ENCODE measurements at regions not wholly inside any gene's neighbourhood (a gene's known extent, or its start where the extent isn't known, plus 50 kb on each side); places are given as distances from the start of the nearest gene placed in this dataset.
A peak's percentile ranks its signal among the peaks of the same experiment; 100 is the strongest.

DNA sequence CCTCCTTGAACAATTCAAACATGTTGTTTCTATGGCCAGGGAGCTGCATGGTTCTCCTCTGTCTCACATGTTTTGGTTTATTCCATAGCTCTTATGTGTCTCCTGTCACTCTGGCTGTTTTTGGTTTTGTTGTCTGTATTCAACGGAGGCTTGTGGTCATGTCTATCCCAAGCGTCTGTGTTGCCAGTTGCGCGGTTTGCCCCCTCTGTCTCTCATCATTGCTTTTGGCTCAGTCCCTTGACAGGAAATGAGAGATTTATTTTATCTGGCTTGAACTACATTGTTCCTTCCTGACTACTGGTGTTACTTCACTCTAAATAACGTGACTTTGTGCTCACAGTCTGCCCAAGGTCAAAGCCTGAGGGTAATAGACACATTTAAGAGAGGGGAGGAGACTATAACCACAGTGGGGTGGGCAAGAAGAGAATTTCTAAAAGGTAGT, 96.4 kb upstream of the SOX5 start:
- peaks cover 0 to 9% (median 0%) of the 10 kb centered on the region in 4 donors for H3K9me3 ChIP-seq
- WGBS, 2 donors, result 2 to 8% methylated on average over 5 of the region's 5 CpGs
- peak overlapping the region in 2 of 4 donors; percentile 17 to 18 for H3K27ac ChIP-seq
- H3K4me1 ChIP-seq, result peaks cover 0 to 20% (median 0%) of the 10 kb centered on the region in 4 donors
- TF ChIP-seq POLR2A (IDR thresholded peaks at IDR 0.05), result no peak
- peak in 1 of 2 donors; percentile 42 for TF ChIP-seq EP300 (IDR thresholded peaks at IDR 0.05)
- H3K4me3 ChIP-seq, result no peak overlapping the region
- H3K36me3 ChIP-seq, result no peaks in the 10 kb centered on the region
- H3K27me3 ChIP-seq, result no peaks in the 10 kb centered on the region
- DNase-seq (ENCODE audit: low spot score in 2 of 2), result no peak

DNA sequence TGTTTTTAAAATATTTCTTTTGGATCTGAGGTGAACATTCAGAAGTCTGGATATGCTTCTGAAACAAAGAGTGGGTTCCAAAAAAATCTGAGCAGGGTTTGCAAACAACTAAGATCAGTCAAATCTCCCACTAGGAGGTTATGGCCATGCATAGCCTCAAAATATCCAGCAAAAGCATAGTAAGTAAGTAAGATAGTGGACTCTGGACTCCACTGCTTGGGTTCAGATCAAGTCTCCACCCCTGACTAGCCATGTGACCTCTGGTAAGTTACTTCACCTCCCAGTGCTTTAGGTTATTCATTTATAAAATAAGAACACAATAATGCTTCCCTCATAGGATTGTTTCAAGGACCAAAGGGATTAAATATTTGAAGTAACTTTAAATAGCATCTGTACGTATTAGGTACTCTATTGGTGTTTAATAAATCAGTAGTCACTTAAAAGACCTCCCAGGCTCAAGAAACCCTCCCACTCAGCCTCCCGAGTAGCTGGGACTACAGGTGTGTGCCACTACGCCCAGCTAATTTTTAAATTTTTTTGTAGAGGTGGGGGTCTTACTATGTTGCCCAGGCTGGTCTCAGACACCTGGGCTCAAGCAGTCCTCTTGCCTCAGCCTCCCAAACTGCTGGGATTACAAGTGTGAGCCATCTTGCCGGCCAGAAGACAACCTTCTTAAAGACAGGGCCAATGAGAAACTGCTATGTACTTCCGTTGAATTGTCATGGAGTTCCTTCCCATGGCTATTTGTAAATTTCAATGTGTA, 95.7 kb upstream of the SOX5 start:
- Histone ChIP-seq H3K27ac (no peak overlapping the region), H3K27me3 (no peaks in the 10 kb centered on the region), H3K4me1 (peaks cover 0 to 20% (median 0%) of the 10 kb centered on the region in 4 donors), H3K36me3 (no peaks in the 10 kb centered on the region), H3K9me3 (peaks cover 0 to 9% (median 0%) of the 10 kb centered on the region in 4 donors), H3K4me3 (no peak overlapping the region)
- TF ChIP-seq EP300 (IDR thresholded peaks at IDR 0.05) (no peak), POLR2A (IDR thresholded peaks at IDR 0.05) (no peak)
- TF ChIP-seq, protein P1, sequence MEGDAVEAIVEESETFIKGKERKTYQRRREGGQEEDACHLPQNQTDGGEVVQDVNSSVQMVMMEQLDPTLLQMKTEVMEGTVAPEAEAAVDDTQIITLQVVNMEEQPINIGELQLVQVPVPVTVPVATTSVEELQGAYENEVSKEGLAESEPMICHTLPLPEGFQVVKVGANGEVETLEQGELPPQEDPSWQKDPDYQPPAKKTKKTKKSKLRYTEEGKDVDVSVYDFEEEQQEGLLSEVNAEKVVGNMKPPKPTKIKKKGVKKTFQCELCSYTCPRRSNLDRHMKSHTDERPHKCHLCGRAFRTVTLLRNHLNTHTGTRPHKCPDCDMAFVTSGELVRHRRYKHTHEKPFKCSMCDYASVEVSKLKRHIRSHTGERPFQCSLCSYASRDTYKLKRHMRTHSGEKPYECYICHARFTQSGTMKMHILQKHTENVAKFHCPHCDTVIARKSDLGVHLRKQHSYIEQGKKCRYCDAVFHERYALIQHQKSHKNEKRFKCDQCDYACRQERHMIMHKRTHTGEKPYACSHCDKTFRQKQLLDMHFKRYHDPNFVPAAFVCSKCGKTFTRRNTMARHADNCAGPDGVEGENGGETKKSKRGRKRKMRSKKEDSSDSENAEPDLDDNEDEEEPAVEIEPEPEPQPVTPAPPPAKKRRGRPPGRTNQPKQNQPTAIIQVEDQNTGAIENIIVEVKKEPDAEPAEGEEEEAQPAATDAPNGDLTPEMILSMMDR (IDR thresholded peaks at IDR 0.05), result no peak
- 93 to 97% methylated on average over 5 of the region's 5 CpGs for WGBS, 2 donors
- DNase-seq (ENCODE audit: low spot score in 2 of 2), result no peak

DNA sequence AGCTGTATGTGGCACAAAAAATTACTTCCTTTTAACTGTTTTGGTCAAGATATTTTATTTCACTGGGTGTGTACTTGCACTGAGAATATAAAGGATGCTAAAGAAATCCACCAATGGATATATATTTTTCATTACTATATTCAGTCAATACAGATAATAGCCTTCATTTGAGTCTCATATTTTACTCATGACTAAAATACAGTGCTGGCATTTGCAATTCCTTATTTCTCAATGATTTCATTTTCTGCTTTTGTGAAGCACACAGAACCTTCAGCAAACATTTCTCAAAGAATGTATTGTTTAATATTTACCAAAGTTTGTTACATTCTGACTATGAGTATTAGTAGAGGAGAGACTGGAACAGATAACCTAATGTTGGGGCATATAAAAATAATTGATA, 93.2 kb upstream of the SOX5 start:
- H3K4me1 ChIP-seq, result peaks cover 0 to 30% (median 0%) of the 10 kb centered on the region in 4 donors
- TF ChIP-seq EP300 (IDR thresholded peaks at IDR 0.05) (no peak), POLR2A (IDR thresholded peaks at IDR 0.05) (no peak)
- TF ChIP-seq, protein P1 (IDR thresholded peaks at IDR 0.05), result no peak
- H3K4me3 ChIP-seq, result no peak overlapping the region
- H3K27ac ChIP-seq, result peak overlapping the region in 1 of 4 donors; percentile 37
- H3K36me3 ChIP-seq, result no peaks in the 10 kb centered on the region
- no peaks in the 10 kb centered on the region for H3K9me3 ChIP-seq
- H3K27me3 ChIP-seq, result no peaks in the 10 kb centered on the region
- DNase-seq (ENCODE audit: low spot score in 2 of 2), result no peak

DNA sequence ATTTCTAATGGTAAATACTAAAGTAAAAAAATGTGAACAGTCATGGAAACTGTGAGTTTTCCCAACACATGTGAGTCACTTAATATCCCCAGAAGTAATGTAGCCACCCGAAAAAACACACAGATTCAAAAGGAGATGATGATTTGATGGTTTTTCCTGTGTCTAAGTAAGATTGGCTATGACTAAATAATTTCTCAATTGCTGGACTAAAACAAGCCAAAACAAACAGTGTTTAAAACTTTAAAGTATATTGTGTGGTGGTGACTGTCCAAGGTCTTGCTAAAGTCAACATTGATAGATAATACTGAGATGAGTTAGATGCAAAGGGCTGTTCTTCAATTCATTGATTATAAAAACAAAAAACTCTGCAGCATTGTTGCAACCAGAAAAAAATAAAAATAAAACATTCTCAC, 89.6 kb upstream of the SOX5 start:
- Histone ChIP-seq H3K27ac (no peak overlapping the region), H3K4me1 (peaks cover 0 to 13% (median 2%) of the 10 kb centered on the region in 4 donors), H3K27me3 (no peaks in the 10 kb centered on the region), H3K9me3 (no peaks in the 10 kb centered on the region), H3K36me3 (no peaks in the 10 kb centered on the region), H3K4me3 (no peak overlapping the region)
- DNase-seq (ENCODE audit: low spot score in 2 of 2), result no peak
- TF ChIP-seq, protein P1 (IDR thresholded peaks at IDR 0.05), result no peak
- TF ChIP-seq POLR2A (IDR thresholded peaks at IDR 0.05) (no peak), EP300 (IDR thresholded peaks at IDR 0.05) (peak in 1 of 2 donors; percentile 45)
- WGBS, 2 donors, result 45 to 50% methylated on average over 1 of the region's 1 CpG

DNA sequence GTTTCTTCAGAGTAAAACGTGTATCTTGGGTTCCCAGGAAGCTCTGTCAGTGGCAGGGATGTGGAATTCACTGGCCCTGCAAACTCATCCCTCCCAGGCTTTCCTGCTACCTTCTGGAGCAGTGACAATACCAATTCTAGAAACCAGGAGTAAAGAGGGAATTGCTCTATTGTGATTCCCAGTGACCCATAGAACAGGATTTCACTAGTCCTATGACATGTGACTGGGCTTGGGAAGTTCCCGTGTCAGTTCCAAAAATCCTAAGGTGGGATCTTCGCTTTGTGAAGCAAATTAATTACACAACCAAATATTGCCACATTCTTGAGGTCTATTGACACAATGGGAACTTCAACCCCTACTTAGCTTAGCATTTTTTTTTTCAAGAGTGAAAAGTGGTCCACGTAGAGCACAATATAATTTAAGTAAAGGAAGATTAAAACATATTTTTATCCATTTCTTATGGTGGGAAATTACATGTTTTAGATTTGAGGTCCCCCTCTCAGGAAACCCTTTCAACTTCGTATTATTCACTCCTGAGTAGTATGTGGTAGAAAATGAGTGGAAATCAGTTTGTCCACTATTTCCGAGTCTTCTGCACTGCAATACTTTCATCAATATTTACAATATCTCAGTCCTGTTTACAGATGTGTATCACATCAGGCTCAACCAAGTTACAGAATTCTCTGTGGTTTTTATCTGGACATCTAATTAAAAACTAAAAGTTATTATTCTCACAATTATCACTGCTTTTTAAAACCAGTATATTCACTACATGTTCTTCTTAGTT, 88.9 kb upstream of the SOX5 start:
- peaks cover 0 to 20% (median 3%) of the 10 kb centered on the region in 4 donors for H3K4me1 ChIP-seq
- no peaks in the 10 kb centered on the region for H3K9me3 ChIP-seq
- H3K36me3 ChIP-seq, result no peaks in the 10 kb centered on the region
- H3K4me3 ChIP-seq, result no peak overlapping the region
- DNase-seq (ENCODE audit: low spot score in 2 of 2), result no peak
- TF ChIP-seq POLR2A (IDR thresholded peaks at IDR 0.05) (no peak), EP300 (IDR thresholded peaks at IDR 0.05) (no peak)
- TF ChIP-seq, protein P1 (IDR thresholded peaks at IDR 0.05), result no peak
- 89 to 92% methylated on average over 6 of the region's 6 CpGs for WGBS, 2 donors
- H3K27me3 ChIP-seq, result no peaks in the 10 kb centered on the region
- peak overlapping the region in 2 of 4 donors; percentile 5 to 23 for H3K27ac ChIP-seq
